ENCODE measurements at regions not wholly inside any gene's neighbourhood (a gene's known extent, or its start where the extent isn't known, plus 50 kb on each side); places are given as distances from the start of the nearest gene placed in this dataset.

DNA sequence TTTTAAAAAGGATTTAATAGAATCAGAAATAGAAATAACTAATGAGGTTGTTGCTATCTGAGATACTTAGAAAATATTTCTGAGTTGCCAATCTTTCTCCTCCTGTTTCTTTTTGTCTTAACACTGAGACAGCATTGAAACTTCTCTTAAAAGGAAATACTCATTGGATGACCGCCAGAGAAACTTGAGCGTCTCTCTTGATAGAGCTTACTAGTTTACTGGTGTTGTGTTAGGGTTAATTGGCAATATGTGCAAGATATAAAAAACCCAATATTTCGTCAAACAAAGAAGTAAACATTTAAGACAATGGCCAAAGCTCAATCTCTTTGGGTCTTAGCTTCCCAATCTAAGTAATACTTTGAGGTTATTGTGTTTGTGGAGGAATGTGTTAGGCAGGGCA is 176.4 kb upstream of the CHD1 start:
- TF ChIP-seq POLR2AphosphoS5 (IDR thresholded peaks at IDR 0.05; ENCODE audit: borderline replicate concordance, low read depth, low read length), result no peak
- no peak for TF ChIP-seq EZH2 (IDR thresholded peaks at IDR 0.05)
- no peak for TF ChIP-seq FOXP2 (optimal IDR thresholded peaks at IDR 0.05; ENCODE audit: control extremely low read depth, extremely low read length, insufficient read depth)
